ENCODE measurements at regions not wholly inside any gene's neighbourhood (a gene's known extent, or its start where the extent isn't known, plus 50 kb on each side); places are given as distances from the start of the nearest gene placed in this dataset.

GRCh38 chr11:107276077-107276476 lies 181.5 kb downstream of the CWF19L2 start:
- no peaks in the 10 kb centered on the region for H3K9me3 ChIP-seq (ENCODE audit: control insufficient read depth in 1 of 2, insufficient read depth in 1 of 2, low read depth in 1 of 2, low read length in 2 of 2)
- CTCF ChIA-PET, result no interaction called here
- H3K4me2 ChIP-seq (ENCODE audit: low read length), result no peak overlapping the region
- BruUV-seq (replicated peaks), result no TSS peak
- intact Hi-C loops (cut with micrococcal nuclease), result no loop called here
- POLR2A ChIA-PET, result no interaction called here
- no peaks in the 10 kb centered on the region for H3K79me2 ChIP-seq (ENCODE audit: insufficient read depth, low read length)
- H3K4me3 ChIP-seq (replicated peaks in 1 of 2; ENCODE audit: low read depth in 1 of 2, low read length in 2 of 2), result no peak overlapping the region
- H3K9me2 ChIP-seq (ENCODE audit: insufficient read depth), result no peaks in the 10 kb centered on the region
- H3K9ac ChIP-seq (ENCODE audit: low read length), result no peak overlapping the region
- no peak for DNase-seq (ENCODE audit: low read depth, low spot score)
- no peak overlapping the region for H3K27ac ChIP-seq (ENCODE audit: low read depth, low read length)
- H2AFZ ChIP-seq (ENCODE audit: low read depth, low read length, poor library complexity, severe bottlenecking), result no peak overlapping the region
- no peaks in the 10 kb centered on the region for H4K20me1 ChIP-seq (ENCODE audit: insufficient read depth)
- no peak for TF ChIP-seq POLR2A (IDR thresholded peaks at IDR 0.05; ENCODE audit: borderline replicate concordance, extremely low read depth, insufficient read depth, insufficient read length)
- TF ChIP-seq ELF1 (IDR thresholded peaks at IDR 0.05; ENCODE audit: borderline replicate concordance, low read depth), result no peak
- TF ChIP-seq ZNF274 (IDR thresholded peaks at IDR 0.05; ENCODE audit: low read depth, low read length), result no peak
- TF ChIP-seq CTCF (IDR thresholded peaks at IDR 0.05 in 2 of 3, conservative IDR thresholded peaks at IDR 0.05 in 1 of 3; ENCODE audit: borderline replicate concordance in 1 of 3, insufficient read depth in 1 of 3, low read depth in 2 of 3, low read length in 2 of 3), result no peak
- TF ChIP-seq YY1 (IDR thresholded peaks at IDR 0.05; ENCODE audit: extremely low read depth, insufficient replicate concordance, low read depth, low read length), result no peak
- RAD21 ChIA-PET (ENCODE audit: low non-redundant PET in 1 of 2, low total read pairs in 2 of 2, uncharacterized antibody in 2 of 2, unreplicated experiment in 2 of 2), result no interaction called here
- H3K36me3 ChIP-seq (ENCODE audit: control insufficient read depth in 1 of 2, insufficient read depth in 2 of 2, low read length in 2 of 2), result no peaks in the 10 kb centered on the region
- ATAC-seq, result no peak
- no peaks in the 10 kb centered on the region for H3K4me1 ChIP-seq (ENCODE audit: control insufficient read depth in 1 of 2, insufficient read depth in 2 of 2, low read length in 2 of 2)
- H3K27me3 ChIP-seq (ENCODE audit: insufficient read depth, low read length), result no peaks in the 10 kb centered on the region

- CTCF ChIA-PET, result interaction anchor here (0.8 kb wide), 1 partner anchor 414 kb away, joined by 3 read pairs; no protein-coding TSS in a partner anchor
- ATAC-seq (no peak), DNase-seq (ENCODE audit: low read depth, low spot score) (no peak)
- TF ChIP-seq ELF1 (IDR thresholded peaks at IDR 0.05; ENCODE audit: borderline replicate concordance, low read depth) (no peak), ATF3 (IDR thresholded peaks at IDR 0.05) (no peak), MAX (IDR thresholded peaks at IDR 0.05) (no peak), ZFX (IDR thresholded peaks at IDR 0.05) (no peak), JUND (IDR thresholded peaks at IDR 0.05) (no peak)
- intact Hi-C loops (cut with micrococcal nuclease), result no loop called here
- Histone ChIP-seq H3K9me2 (ENCODE audit: insufficient read depth) (no peaks in the 10 kb centered on the region), H4K20me1 (ENCODE audit: insufficient read depth) (no peaks in the 10 kb centered on the region), H3K9me3 (ENCODE audit: control insufficient read depth in 1 of 2, insufficient read depth in 1 of 2, low read depth in 1 of 2, low read length in 2 of 2) (no peaks in the 10 kb centered on the region), H3K27me3 (ENCODE audit: insufficient read depth, low read length) (no peaks in the 10 kb centered on the region), H3K4me1 (ENCODE audit: control insufficient read depth in 1 of 2, insufficient read depth in 2 of 2, low read length in 2 of 2) (no peaks in the 10 kb centered on the region), H3K36me3 (ENCODE audit: control insufficient read depth in 1 of 2, insufficient read depth in 2 of 2, low read length in 2 of 2) (no peaks in the 10 kb centered on the region), H2AFZ (ENCODE audit: low read depth, low read length, poor library complexity, severe bottlenecking) (no peak overlapping the region), H3K79me2 (ENCODE audit: insufficient read depth, low read length) (no peaks in the 10 kb centered on the region), H3K4me2 (ENCODE audit: low read length) (no peak overlapping the region), H3K9ac (ENCODE audit: low read length) (no peak overlapping the region), H3K4me3 (replicated peaks in 1 of 2; ENCODE audit: low read depth in 1 of 2, low read length in 2 of 2) (no peak overlapping the region), H3K27ac (ENCODE audit: low read depth, low read length) (no peak overlapping the region)
- POLR2A ChIA-PET, result no interaction called here
- no TSS peak for BruUV-seq (replicated peaks)
- RAD21 ChIA-PET (ENCODE audit: low non-redundant PET in 1 of 2, low total read pairs in 2 of 2, uncharacterized antibody in 2 of 2, unreplicated experiment in 2 of 2), result no interaction called here
Observed at GRCh38 chr11:107275632-107276031, 182.0 kb downstream of the CWF19L2 start.
